Muscle layer of duodenum (tissue), 2 donors: ENCODE measurements at regions not wholly inside any gene's neighbourhood (a gene's known extent, or its start where the extent isn't known, plus 50 kb on each side); places are given as distances from the start of the nearest gene placed in this dataset.

Experiments used
- H3K27ac ChIP-seq: one replicate; pipeline ENCODE4 v1.7.0; 2013; ENCODE audit warnings: mild to moderate bottlenecking, low read length
- H3K27me3 ChIP-seq: one replicate; pipeline ENCODE4 v1.7.0; 2013; ENCODE audit warnings: low read depth, mild to moderate bottlenecking, control low read depth, low read length
- H3K36me3 ChIP-seq, 2 donors: one replicate each; pipeline ENCODE4 v1.7.0; 2013; ENCODE audit warnings: low read length in 2 of 2, control low read depth in 1 of 2, mild to moderate bottlenecking in 1 of 2; ENCODE audit not compliant: insufficient read depth in 2 of 2, control insufficient read depth in 1 of 2
- H3K4me1 ChIP-seq, 2 donors: one replicate each; pipeline ENCODE4 v1.7.0; 2013; ENCODE audit warnings: low read length in 2 of 2, mild to moderate bottlenecking in 2 of 2, control low read depth in 1 of 2, moderate library complexity in 1 of 2; ENCODE audit not compliant: insufficient read depth in 2 of 2, control insufficient read depth in 1 of 2
- H3K4me3 ChIP-seq, 2 donors: one replicate each; pipeline ENCODE4 v1.7.0; 2013; ENCODE audit warnings: low read length in 2 of 2, low read depth in 1 of 2, mild to moderate bottlenecking in 1 of 2
- H3K9me3 ChIP-seq, 2 donors: one replicate each; pipeline ENCODE4 v1.7.0; 2013; ENCODE audit warnings: low read length in 2 of 2, control low read depth in 1 of 2, mild to moderate bottlenecking in 1 of 2; ENCODE audit not compliant: control insufficient read depth in 1 of 2
- donor health status: healthy.

- Histone ChIP-seq H3K27ac (no peak overlapping the region), H3K9me3 (peaks cover 0 to 8% of the 10 kb centered on the region in 2 donors), H3K36me3 (no peaks in the 10 kb centered on the region), H3K4me1 (no peaks in the 10 kb centered on the region), H3K27me3 (no peaks in the 10 kb centered on the region), H3K4me3 (no peak overlapping the region)
Measured at GRCh38 chr2:155961641-155962040, 370.9 kb downstream of the NR4A2 start.

- H3K36me3 ChIP-seq: no peaks in the 10 kb centered on the region
- H3K27ac ChIP-seq: no peak overlapping the region
- H3K27me3 ChIP-seq: no peaks in the 10 kb centered on the region
- peaks cover 0 to 8% of the 10 kb centered on the region in 2 donors for H3K9me3 ChIP-seq
- no peak overlapping the region for H3K4me3 ChIP-seq
- H3K4me1 ChIP-seq: no peaks in the 10 kb centered on the region
Measured at GRCh38 chr2:155958834-155959233, 373.7 kb downstream of the NR4A2 start.

- Histone ChIP-seq H3K27me3 (no peaks in the 10 kb centered on the region), H3K36me3 (no peaks in the 10 kb centered on the region), H3K27ac (no peak overlapping the region), H3K9me3 (no peaks in the 10 kb centered on the region), H3K4me1 (no peaks in the 10 kb centered on the region), H3K4me3 (no peak overlapping the region)
Measured at GRCh38 chr2:155947069-155947468, 385.5 kb downstream of the NR4A2 start.

- Histone ChIP-seq H3K36me3 (no peaks in the 10 kb centered on the region), H3K4me3 (no peak overlapping the region), H3K9me3 (no peaks in the 10 kb centered on the region), H3K27ac (no peak overlapping the region), H3K27me3 (no peaks in the 10 kb centered on the region), H3K4me1 (no peaks in the 10 kb centered on the region)
Measured at GRCh38 chr2:155944218-155944617, 388.3 kb downstream of the NR4A2 start.

GRCh38 chr2:155930312-155930711 is 402.2 kb downstream of the NR4A2 start:
- Histone ChIP-seq H3K4me1 (no peaks in the 10 kb centered on the region), H3K9me3 (peaks cover 0 to 10% of the 10 kb centered on the region in 2 donors), H3K27me3 (no peaks in the 10 kb centered on the region), H3K27ac (no peak overlapping the region), H3K36me3 (no peaks in the 10 kb centered on the region), H3K4me3 (no peak overlapping the region)

- H3K36me3 ChIP-seq: no peaks in the 10 kb centered on the region
- H3K27ac ChIP-seq: no peak overlapping the region
- H3K9me3 ChIP-seq: no peaks in the 10 kb centered on the region
- H3K4me1 ChIP-seq: no peaks in the 10 kb centered on the region
- H3K4me3 ChIP-seq: no peak overlapping the region
- H3K27me3 ChIP-seq: no peaks in the 10 kb centered on the region
Measured at GRCh38 chr2:155917380-155917779, 415.1 kb downstream of the NR4A2 start.

- no peak overlapping the region for H3K27ac ChIP-seq
- no peaks in the 10 kb centered on the region for H3K27me3 ChIP-seq
- H3K4me3 ChIP-seq: no peak overlapping the region
- no peaks in the 10 kb centered on the region for H3K36me3 ChIP-seq
- H3K9me3 ChIP-seq: no peaks in the 10 kb centered on the region
- H3K4me1 ChIP-seq: no peaks in the 10 kb centered on the region
Measured at GRCh38 chr2:155913356-155913755, 419.2 kb downstream of the NR4A2 start.

- H3K4me1 ChIP-seq: no peaks in the 10 kb centered on the region
- no peaks in the 10 kb centered on the region for H3K9me3 ChIP-seq
- H3K27ac ChIP-seq: no peak overlapping the region
- H3K36me3 ChIP-seq: no peaks in the 10 kb centered on the region
- no peaks in the 10 kb centered on the region for H3K27me3 ChIP-seq
- no peak overlapping the region for H3K4me3 ChIP-seq
Measured at GRCh38 chr2:155908567-155908966, 424.0 kb downstream of the NR4A2 start.

- Histone ChIP-seq H3K27ac (no peak overlapping the region), H3K27me3 (no peaks in the 10 kb centered on the region), H3K4me1 (no peaks in the 10 kb centered on the region), H3K4me3 (no peak overlapping the region), H3K9me3 (no peaks in the 10 kb centered on the region), H3K36me3 (no peaks in the 10 kb centered on the region)
Measured at GRCh38 chr2:155907211-155907610, 425.3 kb downstream of the NR4A2 start.

GRCh38 chr2:155905657-155906056 is 426.9 kb downstream of the NR4A2 start:
- Histone ChIP-seq H3K27ac (no peak overlapping the region), H3K27me3 (no peaks in the 10 kb centered on the region), H3K4me3 (no peak overlapping the region), H3K9me3 (no peaks in the 10 kb centered on the region), H3K36me3 (no peaks in the 10 kb centered on the region), H3K4me1 (no peaks in the 10 kb centered on the region)

GRCh38 chr2:155904720-155905119 is 427.8 kb downstream of the NR4A2 start:
- Histone ChIP-seq H3K27me3 (no peaks in the 10 kb centered on the region), H3K9me3 (no peaks in the 10 kb centered on the region), H3K36me3 (no peaks in the 10 kb centered on the region), H3K27ac (no peak overlapping the region), H3K4me3 (no peak overlapping the region), H3K4me1 (no peaks in the 10 kb centered on the region)

GRCh38 chr2:155902635-155903034 is 429.9 kb downstream of the NR4A2 start:
- H3K9me3 ChIP-seq: no peaks in the 10 kb centered on the region
- no peak overlapping the region for H3K27ac ChIP-seq
- H3K4me1 ChIP-seq: no peaks in the 10 kb centered on the region
- H3K27me3 ChIP-seq: no peaks in the 10 kb centered on the region
- H3K36me3 ChIP-seq: no peaks in the 10 kb centered on the region
- H3K4me3 ChIP-seq: no peak overlapping the region
